SK-N-SH (cell line): ENCODE measurements at regions not wholly inside any gene's neighbourhood (a gene's known extent, or its start where the extent isn't known, plus 50 kb on each side); places are given as distances from the start of the nearest gene placed in this dataset.
A peak's percentile ranks its signal among the peaks of the same experiment; 100 is the strongest.

Source experiments
- CTCF ChIP-seq: fragments of 200-600 bp; sonication (generic); IDR thresholded peaks from 2 replicates; pipeline ENCODE4 v1.6.1; 2017; ENCODE audit warnings: antibody characterized with exemption, mild to moderate bottlenecking, moderate library complexity
- REST ChIP-seq: IDR thresholded peaks from 2 replicates; pipeline ENCODE4 v1.6.1; 2012; ENCODE audit warnings: mild to moderate bottlenecking, low read depth, low read length, moderate library complexity
- RFX5 ChIP-seq: IDR thresholded peaks from 2 replicates; pipeline ENCODE4 v1.6.1; 2012; ENCODE audit warnings: mild to moderate bottlenecking, improper control_type of control experiment, low read length
- TAF1 ChIP-seq: IDR thresholded peaks from 2 replicates; pipeline ENCODE4 v1.6.1; 2012; ENCODE audit warnings: low read depth, mild to moderate bottlenecking, low read length, moderate library complexity, borderline replicate concordance

GRCh38 chr5:57386958-57387357, 95.7 kb downstream of the ACTBL2 start:
- TF ChIP-seq TAF1: no peak
- no peak for TF ChIP-seq CTCF
- TF ChIP-seq RFX5: no peak
- TF ChIP-seq REST: peak; percentile 94
